ENCODE measurements at regions not wholly inside any gene's neighbourhood (a gene's known extent, or its start where the extent isn't known, plus 50 kb on each side); places are given as distances from the start of the nearest gene placed in this dataset.

DNA sequence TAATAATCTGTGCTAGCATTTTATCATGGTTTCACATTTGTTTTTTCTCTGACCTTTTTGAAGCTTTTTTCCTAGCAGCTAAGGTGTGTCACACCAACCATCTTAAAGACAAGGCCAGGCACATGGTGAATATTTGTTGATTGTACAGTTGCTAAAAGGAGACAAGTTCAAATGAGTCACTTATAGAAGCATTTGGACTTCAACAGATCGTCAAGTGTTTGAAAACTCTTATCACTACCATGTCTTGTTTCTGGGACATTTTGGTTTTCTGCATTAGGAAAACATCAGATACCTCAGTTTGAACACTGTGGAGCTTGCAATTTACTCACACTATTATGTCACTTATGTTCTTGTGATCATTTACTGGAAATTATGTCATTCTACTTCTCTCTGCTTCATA is 407.3 kb downstream of the USP25 start:
- TF ChIP-seq CTCF (IDR thresholded peaks at IDR 0.05) (no peak), POLR2A (IDR thresholded peaks at IDR 0.05) (no peak)

Measured in heart left ventricle (tissue), 13 donors.